ENCODE measurements at regions not wholly inside any gene's neighbourhood (a gene's known extent, or its start where the extent isn't known, plus 50 kb on each side); places are given as distances from the start of the nearest gene placed in this dataset.

- TF ChIP-seq CTCF (IDR thresholded peaks at IDR 0.05) (no peak), POLR2A (IDR thresholded peaks at IDR 0.05) (no peak)
Measured at GRCh38 chr10:60722623-60723022, 55.7 kb upstream of the CDK1 start.
